ENCODE measurements at regions not wholly inside any gene's neighbourhood (a gene's known extent, or its start where the extent isn't known, plus 50 kb on each side); places are given as distances from the start of the nearest gene placed in this dataset.
"Not testable (repeated sequence)": the region's sequence is repeated elsewhere in the genome, so short reads cannot be mapped to it uniquely, and the experiment has no call there.

- DNase-seq = peak; percentile 75
These were observed 227.4 kb upstream of the AZI2 start for GRCh38 chr3:28575746-28576613.

- peak; percentile 54 for DNase-seq
These were observed 228.1 kb upstream of the AZI2 start for GRCh38 chr3:28576614-28577200.

DNA sequence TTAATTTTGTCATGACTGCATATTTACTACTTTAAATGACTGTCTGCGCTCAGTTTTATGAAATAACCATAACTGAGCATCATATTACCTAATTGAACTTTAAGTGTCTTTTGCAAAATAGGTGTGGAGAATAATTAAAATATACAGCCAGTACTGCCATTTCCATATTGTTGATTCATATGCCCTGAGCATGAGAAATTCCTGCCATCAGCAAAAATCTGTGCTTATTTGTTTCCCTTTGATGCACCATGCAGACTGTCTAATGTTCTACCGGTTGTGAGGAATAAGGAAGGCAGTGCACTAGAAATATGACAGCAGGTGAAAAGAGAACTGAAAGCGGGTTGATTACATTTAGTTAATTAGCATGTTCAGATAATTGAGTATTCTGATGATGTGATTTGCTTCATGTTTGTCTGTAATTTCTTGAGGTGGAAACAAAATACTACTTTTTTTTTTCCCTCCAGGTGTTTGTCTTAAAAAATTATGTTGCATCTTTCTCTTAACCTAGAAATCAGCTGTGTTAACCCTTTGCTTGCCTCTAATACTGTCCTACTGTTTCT lies 229.4 kb upstream of the AZI2 start:
- DNase-seq = no peak

DNA sequence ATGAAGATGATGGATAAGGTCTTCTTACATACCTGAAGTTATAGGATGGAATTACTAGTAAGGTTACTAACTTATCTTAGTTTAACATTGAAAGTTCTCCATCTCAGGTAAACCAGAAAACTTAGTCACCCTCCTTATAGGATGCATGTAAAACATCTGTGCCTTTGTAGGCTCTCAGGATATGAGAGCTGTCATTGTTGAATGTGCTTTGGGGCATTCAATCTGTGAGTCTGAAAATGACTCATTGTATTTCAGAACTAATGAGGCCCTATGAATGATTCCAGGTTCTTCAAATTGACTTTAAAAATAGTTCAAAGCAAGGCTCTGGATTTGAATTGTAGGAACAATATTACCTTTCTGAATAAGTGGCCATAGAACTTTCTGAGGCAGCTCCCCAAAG lies 237.7 kb upstream of the AZI2 start:
- no peak for DNase-seq

- DNase-seq = no peak
These were observed 239.1 kb upstream of the AZI2 start for GRCh38 chr3:28587723-28588122.

DNA sequence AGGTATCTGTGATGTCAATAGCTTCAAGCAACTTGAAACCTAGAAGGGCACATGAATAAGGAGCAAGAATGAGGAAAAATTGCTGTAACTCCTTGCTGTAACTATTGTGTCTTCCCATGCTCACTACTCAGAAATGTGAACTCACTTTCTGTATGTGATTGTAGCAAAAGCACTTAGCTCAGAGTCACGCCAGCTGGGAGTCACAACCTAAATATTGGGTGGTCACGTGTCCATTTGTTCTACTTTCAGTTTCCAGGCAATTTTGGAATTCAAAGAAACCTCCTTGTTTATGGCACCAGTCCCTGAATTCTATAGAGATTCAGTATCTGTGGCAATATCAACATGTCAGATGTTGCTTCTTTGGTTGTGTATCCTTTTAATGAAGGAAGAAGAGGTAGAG lies 241.6 kb upstream of the AZI2 start:
- no peak for DNase-seq

DNA sequence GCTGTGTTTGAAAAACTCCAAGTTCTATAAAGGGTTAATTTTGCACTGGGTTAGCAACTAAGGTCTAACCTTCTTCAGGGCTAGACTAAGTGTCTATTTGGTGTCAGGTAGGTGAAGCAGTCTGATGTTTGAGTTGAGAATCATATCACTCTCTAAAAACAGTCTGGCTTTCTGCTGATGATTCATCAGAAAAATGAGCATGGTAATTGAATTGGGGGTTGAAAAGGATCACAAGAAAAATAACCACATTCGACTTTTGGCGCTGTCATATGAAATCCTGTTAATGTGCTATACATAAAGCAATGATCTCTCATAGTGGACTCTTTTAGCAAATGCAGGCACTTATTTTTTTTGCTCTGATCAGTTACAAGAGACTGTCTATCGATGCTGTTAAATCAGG lies 242.2 kb upstream of the AZI2 start:
- no peak for DNase-seq

DNA sequence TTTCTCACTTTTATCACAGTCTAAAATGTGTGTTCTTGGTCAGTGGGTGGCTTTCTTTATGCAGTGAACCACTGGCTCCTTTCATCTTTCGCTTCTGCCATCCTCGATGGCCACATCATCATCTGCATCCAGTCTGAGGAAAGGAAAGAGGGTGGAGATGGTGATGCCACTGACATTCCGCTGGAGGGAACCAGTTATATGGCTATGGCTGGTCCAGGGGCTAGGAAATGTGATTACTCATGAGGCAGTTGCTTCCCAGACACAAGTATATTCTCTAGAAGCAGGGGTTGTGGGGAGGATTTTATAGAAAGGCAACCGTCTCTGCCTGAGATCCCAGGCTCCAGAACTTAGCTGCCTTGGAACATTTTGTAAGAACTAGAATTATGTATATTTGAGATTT lies 246.7 kb upstream of the AZI2 start:
- no peak for DNase-seq

GRCh38 chr3:28597452-28597851 lies 248.8 kb upstream of the AZI2 start:
- DNase-seq = no peak

DNA sequence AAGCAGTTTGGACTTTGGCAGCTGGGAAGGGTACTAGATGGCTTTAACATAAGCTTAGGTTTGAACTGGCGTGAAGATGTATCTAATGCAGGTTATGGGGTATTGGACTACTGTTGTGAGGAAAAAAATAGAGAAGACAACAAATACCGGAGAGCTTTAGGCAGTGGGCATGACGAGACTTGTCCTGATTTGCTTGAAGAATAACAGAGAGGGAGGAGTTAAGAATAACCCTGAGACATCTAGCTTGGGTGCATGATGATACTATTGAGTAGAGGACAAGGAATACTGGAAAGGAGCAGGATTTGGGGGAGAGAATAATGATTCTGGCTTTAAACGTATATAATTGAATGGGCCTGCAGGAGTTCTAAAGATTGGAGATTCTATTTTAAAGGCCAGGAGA lies 249.5 kb upstream of the AZI2 start:
- DNase-seq = no peak

GRCh38 chr3:28601291-28601690 lies 252.7 kb upstream of the AZI2 start:
- peak; percentile 27 for DNase-seq

DNA sequence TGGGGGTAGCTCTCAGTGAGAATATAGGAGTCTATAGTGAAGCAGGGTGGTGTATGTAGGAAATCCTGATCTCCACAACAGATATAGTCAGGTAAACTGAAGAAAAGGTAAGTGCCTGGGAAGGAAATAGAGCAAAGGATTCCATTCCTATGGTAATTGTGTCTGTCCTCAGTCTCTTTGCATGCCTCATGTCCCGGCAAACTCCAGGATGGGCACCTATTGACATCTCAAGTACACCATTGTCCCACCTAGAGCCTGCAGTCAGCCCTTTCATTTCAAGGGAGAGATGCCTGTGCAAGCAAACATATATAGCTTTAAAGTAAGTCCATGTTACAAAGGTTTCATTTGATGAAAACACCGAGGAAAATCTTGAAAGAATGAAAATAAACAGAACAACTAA lies 257.7 kb upstream of the AZI2 start:
- no peak for DNase-seq

DNA sequence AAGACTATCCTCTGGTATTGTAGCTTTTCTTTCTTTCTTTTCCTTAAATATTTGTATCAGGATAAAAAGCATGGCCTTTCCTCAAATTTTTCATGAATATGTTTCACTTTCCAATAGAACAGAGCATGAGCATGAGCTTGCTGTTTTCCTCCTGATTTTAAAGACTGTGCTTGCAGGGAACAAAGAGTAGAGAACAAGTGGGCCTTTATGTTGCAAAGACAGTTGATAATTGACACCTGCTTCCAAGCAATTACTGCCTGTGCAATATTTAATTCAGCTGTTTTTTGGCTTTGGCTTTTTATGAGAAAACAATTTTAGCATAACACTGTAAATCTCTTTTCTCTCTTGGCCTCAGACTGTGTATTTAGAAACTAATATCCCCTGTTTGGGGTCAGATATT lies 263.6 kb upstream of the AZI2 start:
- peak; percentile 62 for DNase-seq

- no peak for DNase-seq
These were observed 265.0 kb upstream of the AZI2 start for GRCh38 chr3:28613511-28614106.

- DNase-seq = no peak
These were observed 266.4 kb upstream of the AZI2 start for GRCh38 chr3:28615071-28615470.

DNA sequence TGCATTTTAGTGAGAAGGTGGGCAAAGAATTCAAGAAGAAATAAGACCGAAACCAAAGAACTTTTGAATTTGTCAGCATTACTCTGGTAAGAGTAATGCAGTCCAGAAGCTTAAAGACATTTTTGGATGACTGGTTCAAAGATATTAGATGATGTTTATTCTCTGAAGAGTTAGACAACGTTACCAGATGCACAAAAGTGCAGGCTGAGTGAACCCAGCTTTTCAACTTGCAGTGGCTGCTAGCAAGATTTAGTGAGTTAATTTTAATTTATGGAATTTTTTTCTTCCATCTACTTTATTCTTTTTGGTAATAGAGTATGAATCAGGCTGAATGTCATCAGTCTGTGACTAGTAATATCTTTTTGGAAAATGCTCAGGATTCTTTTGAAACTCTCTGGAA lies 267.3 kb upstream of the AZI2 start:
- no peak for DNase-seq

DNA sequence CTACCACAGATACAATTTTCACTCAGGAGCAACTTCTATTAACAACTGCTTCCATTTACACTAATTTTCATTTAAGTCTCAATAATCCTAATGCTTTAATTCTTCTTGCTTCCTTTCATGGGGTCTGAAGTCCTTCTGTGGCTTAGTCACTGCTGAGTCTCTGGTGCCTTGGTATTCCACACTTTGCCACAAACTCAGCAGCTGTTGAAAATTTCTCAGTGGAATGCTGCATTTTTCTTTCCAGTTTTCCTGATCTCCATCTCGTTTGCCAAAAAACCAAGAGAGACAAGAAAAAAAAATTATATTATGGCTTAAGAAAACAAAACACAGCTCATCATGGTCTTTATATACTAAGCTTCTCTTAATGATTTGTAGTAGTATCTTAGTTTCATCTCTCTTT lies 269.2 kb upstream of the AZI2 start:
- DNase-seq = no peak

- DNase-seq = no peak
These were observed 274.5 kb upstream of the AZI2 start for GRCh38 chr3:28623106-28623505.

DNA sequence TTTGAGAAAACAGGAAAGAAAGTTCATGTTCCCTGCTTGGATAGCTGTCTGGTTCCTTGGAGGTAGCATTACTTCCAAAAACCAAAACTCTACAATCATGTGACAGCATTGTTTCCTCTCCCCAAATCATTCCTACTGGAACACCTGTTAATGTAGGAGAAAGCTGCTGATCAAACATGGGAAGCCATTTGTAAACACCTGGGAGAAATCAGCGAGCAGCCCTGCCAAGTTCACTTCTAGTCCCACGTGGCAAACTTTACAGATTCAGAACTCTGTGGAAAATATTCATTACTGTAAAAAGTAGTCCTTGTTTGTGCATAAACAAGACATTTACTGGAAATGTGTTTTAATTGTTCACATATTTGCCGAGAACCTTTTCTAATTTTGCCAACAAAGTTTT lies 275.5 kb upstream of the AZI2 start:
- no peak for DNase-seq

DNA sequence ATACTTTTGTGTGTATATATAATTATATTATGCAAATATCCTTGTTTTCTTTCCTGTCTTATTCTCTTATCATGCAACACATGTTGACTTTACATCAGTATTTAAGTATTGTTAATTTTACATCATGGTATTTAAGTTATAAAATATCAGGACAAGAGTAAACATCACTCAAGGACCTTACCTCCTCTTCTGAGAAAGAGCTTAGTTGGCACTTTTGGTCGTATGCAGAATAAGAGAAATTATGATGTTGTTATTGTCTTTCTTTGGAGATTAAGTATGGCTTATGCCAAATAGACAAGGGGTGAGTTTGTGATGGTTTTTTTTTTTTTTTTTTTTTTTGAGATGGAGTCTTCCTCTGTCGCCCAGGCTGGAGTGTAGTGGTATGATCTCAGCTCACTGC lies 279.2 kb upstream of the AZI2 start:
- DNase-seq = not testable (repeated sequence)

- DNase-seq = no peak
These were observed 285.4 kb upstream of the AZI2 start for GRCh38 chr3:28634019-28634418.

GRCh38 chr3:28637742-28638141 lies 289.1 kb upstream of the AZI2 start:
- no peak for DNase-seq

DNA sequence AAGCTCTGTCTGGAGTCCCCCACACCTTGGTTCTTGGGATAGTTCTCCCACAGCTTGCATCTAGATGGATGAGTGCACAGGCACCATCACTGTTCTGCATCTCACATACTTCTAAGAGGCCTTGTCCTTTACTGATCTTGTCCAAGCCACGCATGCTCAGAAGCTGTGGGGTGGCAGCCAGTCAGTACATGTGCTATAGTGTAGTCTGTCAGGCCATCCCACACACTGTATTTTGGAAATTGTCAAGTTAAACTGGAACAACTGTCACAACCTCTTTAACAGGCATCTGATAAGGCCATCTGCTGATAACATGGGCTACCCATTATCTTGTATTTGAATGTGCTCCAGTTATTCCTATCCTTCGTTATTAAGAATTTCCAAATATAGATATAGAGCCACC lies 296.5 kb upstream of the AZI2 start:
- peak; percentile 34 for DNase-seq

GRCh38 chr3:28646435-28646834 lies 297.8 kb upstream of the AZI2 start:
- DNase-seq = peak; percentile 8
